Activated CD8-positive, alpha-beta T cell treated with anti-CD3 and anti-CD28 coated beads for 36 hours (primary cell): ENCODE measurements at regions not wholly inside any gene's neighbourhood (a gene's known extent, or its start where the extent isn't known, plus 50 kb on each side); places are given as distances from the start of the nearest gene placed in this dataset.
"Not testable (repeated sequence)": the region's sequence is repeated elsewhere in the genome, so short reads cannot be mapped to it uniquely, and the experiment has no call there.

ENCODE experiments used
- ATAC-seq: fragments of 200-7000 bp; cut with Tn5 transposase; one replicate; pipeline ENCODE4 v1.10.0; 2021; ENCODE audit warnings: mild to moderate bottlenecking, moderate library complexity
- CTCF ChIA-PET: fragments of 350-600 bp; sonication (Branson Sonifier 250); formaldehyde crosslinking; loops from one replicate; lab custom pipeline; 2021; ENCODE audit warnings: antibody characterized with exemption; lab: Charles Lee
- POLR2A ChIA-PET: fragments of 350-600 bp; sonication (Branson Sonifier 250); formaldehyde crosslinking; loops from one replicate; lab custom pipeline; 2021; ENCODE audit warnings: antibody characterized with exemption; lab: Charles Lee
- DNase-seq: peaks from one replicate; pipeline ENCODE4 v3.0.0-alpha.2; 2020
- H3K27ac Mint-ChIP-seq: one replicate; pipeline ENCODE4 v1.8.0; 2021; ENCODE audit warnings: mild to moderate bottlenecking, mixed read lengths
- H3K27me3 Mint-ChIP-seq: one replicate; pipeline ENCODE4 v1.8.0; 2021; ENCODE audit warnings: mixed read lengths
- H3K36me3 Mint-ChIP-seq: one replicate; pipeline ENCODE4 v1.8.0; 2021; ENCODE audit warnings: low read depth, mixed read lengths
- H3K4me1 Mint-ChIP-seq: one replicate; pipeline ENCODE4 v1.8.0; 2021; ENCODE audit warnings: low read depth, mixed read lengths
- H3K4me3 Mint-ChIP-seq: one replicate; pipeline ENCODE4 v1.8.0; 2021; ENCODE audit warnings: mild to moderate bottlenecking, moderate library complexity, mixed read lengths
- H3K9me3 Mint-ChIP-seq: one replicate; pipeline ENCODE4 v1.8.0; 2021; ENCODE audit warnings: mixed read lengths
- CTCF ChIP-seq: fragments of 200-600 bp; IDR thresholded peaks from one replicate; pipeline ENCODE4 v1.8.0; 2022; ENCODE audit warnings: antibody characterized with exemption, mild to moderate bottlenecking
- intact Hi-C: fragments of 100-400 bp; cut with micrococcal nuclease; formaldehyde crosslinking; loops from one replicate; pipeline ENCODE4 v1.10.0; 2022

- H3K27me3 Mint-ChIP-seq, POLR2A ChIA-PET, H3K4me1 Mint-ChIP-seq, H3K4me3 Mint-ChIP-seq, H3K36me3 Mint-ChIP-seq, H3K9me3 Mint-ChIP-seq, CTCF ChIA-PET, ATAC-seq, H3K27ac Mint-ChIP-seq, DNase-seq, intact Hi-C loops: not testable (repeated sequence)
Observed at GRCh38 chr2:131717907-131718306, 190.2 kb downstream of the CCDC74A start.

- CTCF ChIA-PET, result not testable (repeated sequence)
Observed at GRCh38 chr2:131721163-131721562, 193.5 kb downstream of the CCDC74A start.

GRCh38 chr2:131722256-131722655, 194.6 kb downstream of the CCDC74A start:
- intact Hi-C loops, H3K9me3 Mint-ChIP-seq, H3K36me3 Mint-ChIP-seq, POLR2A ChIA-PET, ATAC-seq, DNase-seq, CTCF ChIA-PET, H3K27ac Mint-ChIP-seq, H3K4me3 Mint-ChIP-seq, H3K4me1 Mint-ChIP-seq, H3K27me3 Mint-ChIP-seq: not testable (repeated sequence)

More at GRCh38 chr2:131721163-131721562, 193.5 kb downstream of the CCDC74A start:
- ATAC-seq, H3K27ac Mint-ChIP-seq, POLR2A ChIA-PET, H3K4me1 Mint-ChIP-seq, H3K9me3 Mint-ChIP-seq, DNase-seq, H3K4me3 Mint-ChIP-seq, intact Hi-C loops, H3K27me3 Mint-ChIP-seq, H3K36me3 Mint-ChIP-seq: not testable (repeated sequence)

- H3K4me1 Mint-ChIP-seq, result no peaks in the 10 kb centered on the region
- intact Hi-C loops, result no loop called here
- CTCF ChIA-PET, result no interaction called here
- no peak for TF ChIP-seq CTCF
- H3K36me3 Mint-ChIP-seq, result peaks cover 4% of the 10 kb centered on the region
- no peak for ATAC-seq
- DNase-seq, result no peak
- peaks cover 2% of the 10 kb centered on the region for H3K27me3 Mint-ChIP-seq
- no peaks in the 10 kb centered on the region for H3K9me3 Mint-ChIP-seq
- H3K4me3 Mint-ChIP-seq, result no peak overlapping the region
- H3K27ac Mint-ChIP-seq, result no peak overlapping the region
- POLR2A ChIA-PET, result no interaction called here
Observed at GRCh38 chr2:131724019-131724418, 196.3 kb downstream of the CCDC74A start.

GRCh38 chr2:131728451-131728850, 200.8 kb downstream of the CCDC74A start:
- DNase-seq, H3K27ac Mint-ChIP-seq, H3K27me3 Mint-ChIP-seq, H3K9me3 Mint-ChIP-seq, intact Hi-C loops, H3K4me3 Mint-ChIP-seq, CTCF ChIA-PET, H3K36me3 Mint-ChIP-seq, H3K4me1 Mint-ChIP-seq, POLR2A ChIA-PET, ATAC-seq: not testable (repeated sequence)

- H3K36me3 Mint-ChIP-seq, ATAC-seq, CTCF ChIA-PET, H3K4me3 Mint-ChIP-seq, DNase-seq, H3K4me1 Mint-ChIP-seq, H3K9me3 Mint-ChIP-seq, H3K27ac Mint-ChIP-seq, POLR2A ChIA-PET, H3K27me3 Mint-ChIP-seq, intact Hi-C loops: not testable (repeated sequence)
Observed at GRCh38 chr2:131733530-131733929, 205.8 kb downstream of the CCDC74A start.

GRCh38 chr2:131736406-131736805, 208.7 kb downstream of the CCDC74A start:
- H3K9me3 Mint-ChIP-seq, intact Hi-C loops: not testable (repeated sequence)

GRCh38 chr2:131738533-131738932, 210.8 kb downstream of the CCDC74A start:
- ATAC-seq, H3K4me3 Mint-ChIP-seq, H3K4me1 Mint-ChIP-seq, H3K27ac Mint-ChIP-seq, intact Hi-C loops, H3K27me3 Mint-ChIP-seq, H3K36me3 Mint-ChIP-seq, DNase-seq, H3K9me3 Mint-ChIP-seq, POLR2A ChIA-PET: not testable (repeated sequence)
- CTCF ChIA-PET, result interaction anchor here (1.0 kb wide), 1 partner anchor 66 kb away, joined by 3 read pairs; no protein-coding TSS in a partner anchor

More at GRCh38 chr2:131736406-131736805, 208.7 kb downstream of the CCDC74A start:
- H3K4me1 Mint-ChIP-seq, H3K27me3 Mint-ChIP-seq, CTCF ChIA-PET, H3K27ac Mint-ChIP-seq, POLR2A ChIA-PET, H3K36me3 Mint-ChIP-seq, ATAC-seq, DNase-seq, H3K4me3 Mint-ChIP-seq: not testable (repeated sequence)

- ATAC-seq, POLR2A ChIA-PET, H3K4me1 Mint-ChIP-seq: not testable (repeated sequence)
Observed at GRCh38 chr2:131738996-131739434, 211.3 kb downstream of the CCDC74A start.

More at GRCh38 chr2:131738996-131739434, 211.3 kb downstream of the CCDC74A start:
- H3K4me3 Mint-ChIP-seq, H3K36me3 Mint-ChIP-seq, intact Hi-C loops, H3K27ac Mint-ChIP-seq, CTCF ChIA-PET, H3K9me3 Mint-ChIP-seq, DNase-seq, H3K27me3 Mint-ChIP-seq: not testable (repeated sequence)
